CD4-positive, CD25-positive, alpha-beta regulatory T cell (primary cell): ENCODE measurements at regions not wholly inside any gene's neighbourhood (a gene's known extent, or its start where the extent isn't known, plus 50 kb on each side); places are given as distances from the start of the nearest gene placed in this dataset.

ENCODE experiments used
- ATAC-seq, 2 donors: fragments of 150-1000 bp; cut with Tn5 transposase; one replicate each; pipeline ENCODE4 v1.10.0; 2021; ENCODE audit warnings: low read depth in 2 of 2, moderate number of reproducible peaks in 2 of 2, moderate library complexity in 1 of 2
- DNase-seq, 3 donors: peaks; one replicate each; pipeline versions ENCODE4 v3.0.0 to v3.0.0-alpha.2; 2012 to 2022; ENCODE audit warnings: mixed read lengths in 1 of 3
- H3K27ac ChIP-seq: one replicate; pipeline ENCODE4 v1.7.0; 2013; ENCODE audit warnings: mild to moderate bottlenecking, low read length; ENCODE audit not compliant: insufficient read depth, poor library complexity, severe bottlenecking
- H3K27me3 ChIP-seq: one replicate; pipeline ENCODE4 v1.7.0; 2013; ENCODE audit warnings: low read length; ENCODE audit not compliant: control insufficient read depth, insufficient read depth
- H3K36me3 ChIP-seq: one replicate; pipeline ENCODE4 v1.7.0; 2013; ENCODE audit warnings: mild to moderate bottlenecking, low read length, moderate library complexity; ENCODE audit not compliant: control insufficient read depth, insufficient read depth
- H3K4me1 ChIP-seq: 2 replicates; pipeline ENCODE4 v1.7.0; 2013; ENCODE audit warnings: mild to moderate bottlenecking, low read length; ENCODE audit not compliant: insufficient read depth, control insufficient read depth, poor library complexity, severe bottlenecking
- H3K4me3 ChIP-seq: one replicate; pipeline ENCODE4 v1.7.0; 2013; ENCODE audit warnings: low read depth, mild to moderate bottlenecking, low read length, moderate library complexity
- H3K9me3 ChIP-seq, 2 experiments: 1 replicate in 1 of 2; 2 replicates in 1 of 2; pipeline ENCODE4 v1.7.0; 2013; ENCODE audit warnings: low read length in 2 of 2, mild to moderate bottlenecking in 1 of 2, moderate library complexity in 1 of 2; ENCODE audit not compliant: control insufficient read depth in 2 of 2
- H3K27ac Mint-ChIP-seq, 3 donors: one replicate each; pipeline ENCODE4 v1.8.0; 2020 to 2022; ENCODE audit warnings: mild to moderate bottlenecking in 3 of 3, mixed read lengths in 3 of 3, moderate library complexity in 2 of 3
- H3K27me3 Mint-ChIP-seq: one replicate; pipeline ENCODE4 v1.8.0; 2022; ENCODE audit warnings: mild to moderate bottlenecking, mixed read lengths
- H3K36me3 Mint-ChIP-seq: one replicate; pipeline ENCODE4 v1.8.0; 2020; ENCODE audit warnings: mixed read lengths
- H3K4me1 Mint-ChIP-seq, 4 donors: one replicate each; pipeline ENCODE4 v1.8.0; 2020 to 2022; ENCODE audit warnings: mixed read lengths in 4 of 4, mild to moderate bottlenecking in 1 of 4
- H3K4me3 Mint-ChIP-seq, 4 donors: one replicate each; pipeline ENCODE4 v1.8.0; 2020 to 2022; ENCODE audit warnings: mild to moderate bottlenecking in 4 of 4, mixed read lengths in 4 of 4, moderate library complexity in 3 of 4
- H3K9me3 Mint-ChIP-seq, 7 donors: one replicate each; pipeline ENCODE4 v1.8.0; 2020 to 2022; ENCODE audit warnings: mixed read lengths in 7 of 7, mild to moderate bottlenecking in 3 of 7, moderate library complexity in 2 of 7

DNA sequence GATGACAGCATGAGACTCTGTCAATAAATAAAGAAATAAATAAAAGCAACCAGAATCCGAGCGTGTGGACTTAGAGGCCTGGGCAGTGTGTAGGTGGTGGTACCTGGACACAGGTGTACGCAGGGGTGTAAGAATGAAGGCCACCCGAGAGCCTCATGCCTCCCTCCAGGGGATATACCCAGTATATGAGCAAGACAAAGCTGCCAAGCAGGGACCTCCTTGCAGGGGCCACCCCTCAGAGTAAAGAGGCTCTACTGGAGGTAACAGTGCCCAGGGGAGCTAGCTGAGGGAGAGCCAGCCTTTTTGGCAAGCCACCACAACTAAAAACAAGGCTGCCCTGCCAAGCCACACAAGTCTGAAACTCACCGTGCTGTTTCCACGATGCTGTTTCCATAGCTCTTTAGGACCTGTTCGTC lies 179.2 kb upstream of the RAB4A start:
- Mint-ChIP-seq H3K27ac (peak overlapping the region in 1 of 3 donors; percentile 64), H3K4me1 (peaks cover 0 to 7% (median 2%) of the 10 kb centered on the region in 4 donors), H3K9me3 (no peaks in the 10 kb centered on the region), H3K27me3 (peaks cover 11% of the 10 kb centered on the region), H3K36me3 (no peaks in the 10 kb centered on the region), H3K4me3 (no peak overlapping the region)
- Histone ChIP-seq H3K27me3 (peaks cover under 1% of the 10 kb centered on the region), H3K4me3 (no peak overlapping the region), H3K27ac (no peak overlapping the region), H3K9me3 (no peaks in the 10 kb centered on the region), H3K4me1 (no peaks in the 10 kb centered on the region), H3K36me3 (no peaks in the 10 kb centered on the region)
- no peak for DNase-seq
- ATAC-seq: no peak

DNA sequence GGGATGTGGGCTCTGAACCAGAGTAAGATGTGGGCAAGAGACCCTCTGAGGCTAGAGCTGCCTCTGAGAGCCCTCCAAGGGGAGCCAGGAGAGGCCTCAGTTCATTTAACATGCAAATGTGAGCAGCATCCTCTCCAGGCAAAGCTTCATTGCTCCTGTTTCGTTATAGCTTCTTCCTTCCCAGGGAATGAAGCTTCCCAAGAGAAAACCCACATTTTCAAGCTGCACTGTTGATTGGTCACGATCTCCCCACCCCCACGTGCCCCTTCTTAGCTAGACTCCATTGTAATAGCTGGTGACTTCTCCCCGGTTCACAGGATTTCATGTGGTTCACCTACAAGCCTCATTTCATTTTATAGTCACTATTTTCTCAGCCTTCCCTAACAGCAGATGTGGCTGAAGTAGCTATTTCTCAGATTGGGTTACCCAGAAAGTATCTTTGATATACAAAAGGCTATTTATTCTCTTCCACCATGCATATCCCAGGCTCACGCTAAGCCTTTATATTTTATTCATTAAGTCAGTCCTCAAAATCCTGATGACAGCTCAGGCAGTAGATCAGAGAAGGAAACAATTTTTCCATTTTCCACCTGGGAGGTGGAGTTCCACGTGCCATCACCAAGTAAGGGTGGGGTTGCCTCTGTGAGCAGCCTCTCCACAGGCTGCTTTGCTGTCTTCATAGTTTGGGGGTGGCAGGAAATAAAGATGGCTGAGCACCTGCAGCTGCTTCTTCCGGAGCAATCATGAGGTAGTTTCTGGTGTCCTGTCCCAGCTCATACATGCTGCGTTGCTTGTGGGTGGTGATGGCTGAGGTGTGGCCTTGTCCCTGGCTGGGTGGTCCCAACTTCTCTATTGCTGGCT lies 178.3 kb upstream of the RAB4A start:
- peak in 1 of 2 donors; percentile 28 for ATAC-seq

DNA sequence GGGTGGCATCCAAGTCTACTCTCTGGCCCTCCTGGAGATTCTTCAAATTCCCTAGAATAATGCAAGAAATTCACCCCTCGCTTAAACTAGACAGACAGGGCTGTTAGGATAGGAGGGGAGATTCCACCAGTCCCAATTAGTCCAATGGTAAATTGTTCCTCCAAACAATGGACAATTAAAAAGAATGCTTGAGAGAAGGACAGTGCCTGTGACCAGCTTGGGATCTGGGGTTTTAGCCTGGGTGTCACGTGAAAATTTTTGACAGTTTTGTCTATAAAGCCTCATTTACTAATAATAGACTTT lies 177.7 kb upstream of the RAB4A start:
- H3K4me3 Mint-ChIP-seq: no peak overlapping the region
- Histone ChIP-seq H3K4me1 (no peaks in the 10 kb centered on the region), H3K9me3 (no peaks in the 10 kb centered on the region), H3K27me3 (no peaks in the 10 kb centered on the region), H3K27ac (no peak overlapping the region), H3K4me3 (no peak overlapping the region), H3K36me3 (no peaks in the 10 kb centered on the region)
- peaks cover 0 to 7% (median 2%) of the 10 kb centered on the region in 4 donors for H3K4me1 Mint-ChIP-seq
- peaks cover 5% of the 10 kb centered on the region for H3K27me3 Mint-ChIP-seq
- no peaks in the 10 kb centered on the region for H3K36me3 Mint-ChIP-seq
- no peak for DNase-seq
- H3K27ac Mint-ChIP-seq: peak overlapping the region in 2 of 3 donors; percentile 13 to 62
- no peaks in the 10 kb centered on the region for H3K9me3 Mint-ChIP-seq
- ATAC-seq: no peak

More for the DNA sequence above, 178.3 kb upstream of the RAB4A start:
- no peaks in the 10 kb centered on the region for H3K27me3 ChIP-seq
- no peak overlapping the region for H3K27ac ChIP-seq
- Mint-ChIP-seq H3K9me3 (no peaks in the 10 kb centered on the region), H3K27me3 (peaks cover 5% of the 10 kb centered on the region), H3K4me3 (no peak overlapping the region), H3K4me1 (peaks cover 0 to 7% (median 2%) of the 10 kb centered on the region in 4 donors), H3K27ac (peak overlapping the region; percentile 13 to 62 (median 49)), H3K36me3 (no peaks in the 10 kb centered on the region)
- no peaks in the 10 kb centered on the region for H3K4me1 ChIP-seq
- no peak overlapping the region for H3K4me3 ChIP-seq
- peak in 1 of 3 donors; percentile 41 for DNase-seq
- no peaks in the 10 kb centered on the region for H3K36me3 ChIP-seq
- no peaks in the 10 kb centered on the region for H3K9me3 ChIP-seq

DNA sequence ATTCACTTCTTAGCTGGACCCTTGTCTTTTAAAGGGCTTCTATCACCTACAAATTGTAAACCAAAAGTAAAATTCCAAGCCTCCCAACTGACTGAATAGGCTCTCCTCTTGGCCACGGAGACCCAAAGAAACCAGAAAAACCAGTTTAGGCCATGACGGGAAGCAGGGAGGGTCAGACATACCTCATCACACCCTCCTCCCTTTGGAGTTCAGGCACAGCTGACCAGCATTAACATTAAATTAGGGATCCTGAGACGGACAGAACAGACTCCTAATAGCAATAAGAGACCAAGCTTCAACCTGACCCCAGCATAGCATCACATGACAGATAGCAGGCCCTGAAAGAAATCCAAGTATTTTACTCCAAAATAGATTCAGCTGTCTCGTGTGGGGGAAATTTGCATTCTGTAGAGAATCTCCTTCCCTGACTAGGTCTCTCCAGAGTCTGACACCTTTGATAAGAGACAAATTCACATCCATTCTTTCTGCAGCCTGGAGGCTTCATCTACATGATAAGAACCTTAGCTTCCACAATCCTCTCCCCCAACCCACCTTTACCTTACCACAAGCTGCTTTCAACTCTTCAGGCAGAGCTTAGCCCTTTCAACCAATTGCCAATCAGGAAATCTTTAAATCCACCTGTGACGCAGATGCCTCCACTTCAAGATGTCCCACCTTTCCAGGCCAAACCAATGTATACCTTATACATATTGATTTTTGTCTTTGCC lies 177.1 kb upstream of the RAB4A start:
- no peak overlapping the region for H3K27ac ChIP-seq
- ATAC-seq (no peak), DNase-seq (no peak)
- Mint-ChIP-seq H3K4me3 (no peak overlapping the region), H3K9me3 (no peaks in the 10 kb centered on the region), H3K27ac (no peak overlapping the region), H3K27me3 (peaks cover 8% of the 10 kb centered on the region), H3K4me1 (peaks cover 0 to 7% (median 2%) of the 10 kb centered on the region in 4 donors), H3K36me3 (no peaks in the 10 kb centered on the region)
- H3K4me1 ChIP-seq: no peaks in the 10 kb centered on the region
- no peaks in the 10 kb centered on the region for H3K9me3 ChIP-seq
- no peak overlapping the region for H3K4me3 ChIP-seq
- H3K36me3 ChIP-seq: no peaks in the 10 kb centered on the region
- no peaks in the 10 kb centered on the region for H3K27me3 ChIP-seq

DNA sequence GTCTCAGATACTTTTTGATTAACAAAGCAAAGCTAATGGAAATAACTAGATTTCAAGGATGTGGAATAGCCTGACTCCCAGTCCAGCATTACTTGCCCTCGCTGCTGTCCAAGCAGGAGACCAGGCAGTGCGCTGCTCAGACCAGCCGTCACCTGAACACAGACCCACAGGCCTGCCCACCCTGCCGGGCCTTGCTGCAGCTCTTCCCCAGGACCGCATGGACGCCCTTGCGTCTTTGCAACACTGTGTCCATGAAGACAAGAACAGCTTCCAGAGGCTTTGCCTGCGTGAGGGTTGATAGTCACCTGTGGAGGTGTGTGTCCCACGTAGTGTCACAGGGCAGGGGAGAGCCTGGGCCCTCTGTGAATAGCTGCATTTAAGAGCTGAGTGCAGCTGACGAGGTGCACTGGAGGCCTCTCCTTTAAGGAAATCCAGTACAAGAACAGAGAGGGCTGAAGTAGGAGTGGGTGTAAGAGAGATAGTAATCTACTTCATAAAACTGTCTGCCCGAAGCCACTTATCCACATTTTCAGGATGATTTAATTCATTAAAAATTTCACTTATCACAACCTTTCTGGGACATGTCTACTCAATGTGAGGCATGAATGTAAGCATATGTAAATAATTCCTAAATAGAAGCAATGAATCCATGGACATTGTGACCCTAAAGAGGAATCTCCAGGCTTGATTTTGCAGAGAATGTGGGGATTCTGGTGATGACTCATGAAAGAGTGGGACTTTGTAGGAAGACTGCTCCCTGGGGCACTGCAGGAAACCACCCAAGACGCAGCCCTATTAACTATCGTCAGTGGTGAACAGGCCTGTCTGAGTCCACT lies 176.2 kb upstream of the RAB4A start:
- H3K4me1 ChIP-seq: no peaks in the 10 kb centered on the region
- H3K4me3 ChIP-seq: no peak overlapping the region
- H3K27me3 Mint-ChIP-seq: peaks cover 9% of the 10 kb centered on the region
- H3K4me3 Mint-ChIP-seq: no peak overlapping the region
- H3K27ac ChIP-seq: no peak overlapping the region
- no peak overlapping the region for H3K27ac Mint-ChIP-seq
- H3K9me3 ChIP-seq: no peaks in the 10 kb centered on the region
- DNase-seq: no peak
- no peaks in the 10 kb centered on the region for H3K27me3 ChIP-seq
- H3K4me1 Mint-ChIP-seq: peaks cover 0 to 7% (median 2%) of the 10 kb centered on the region in 4 donors
- no peaks in the 10 kb centered on the region for H3K9me3 Mint-ChIP-seq
- no peaks in the 10 kb centered on the region for H3K36me3 Mint-ChIP-seq
- H3K36me3 ChIP-seq: no peaks in the 10 kb centered on the region
- no peak for ATAC-seq

DNA sequence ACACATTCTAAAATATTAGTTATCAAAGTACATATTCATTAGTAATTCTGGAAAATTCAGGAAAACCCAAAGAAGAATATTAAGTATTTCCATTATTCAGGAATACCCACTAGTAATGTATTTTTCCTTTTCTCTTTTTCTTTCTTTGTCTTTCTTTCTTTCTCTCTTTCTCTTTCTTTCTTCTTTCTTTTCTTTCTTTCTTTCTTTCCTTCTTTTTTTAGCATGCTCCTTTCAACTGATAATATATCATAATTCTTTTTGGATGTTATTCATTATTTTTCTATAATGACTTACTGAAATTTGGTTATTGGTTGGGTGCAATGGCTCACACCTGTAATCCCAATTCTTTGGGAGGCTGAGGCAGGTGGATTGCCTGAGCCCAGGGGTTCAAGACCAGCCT lies 175.6 kb upstream of the RAB4A start:
- no peak overlapping the region for H3K27ac Mint-ChIP-seq
- no peaks in the 10 kb centered on the region for H3K9me3 Mint-ChIP-seq
- no peaks in the 10 kb centered on the region for H3K4me1 ChIP-seq
- peaks cover 0 to 7% (median 2%) of the 10 kb centered on the region in 4 donors for H3K4me1 Mint-ChIP-seq
- H3K4me3 Mint-ChIP-seq: no peak overlapping the region
- no peak for ATAC-seq
- H3K36me3 ChIP-seq: no peaks in the 10 kb centered on the region
- no peak for DNase-seq
- no peaks in the 10 kb centered on the region for H3K9me3 ChIP-seq
- no peaks in the 10 kb centered on the region for H3K27me3 ChIP-seq
- peaks cover 9% of the 10 kb centered on the region for H3K27me3 Mint-ChIP-seq
- no peak overlapping the region for H3K4me3 ChIP-seq
- no peak overlapping the region for H3K27ac ChIP-seq
- H3K36me3 Mint-ChIP-seq: no peaks in the 10 kb centered on the region

DNA sequence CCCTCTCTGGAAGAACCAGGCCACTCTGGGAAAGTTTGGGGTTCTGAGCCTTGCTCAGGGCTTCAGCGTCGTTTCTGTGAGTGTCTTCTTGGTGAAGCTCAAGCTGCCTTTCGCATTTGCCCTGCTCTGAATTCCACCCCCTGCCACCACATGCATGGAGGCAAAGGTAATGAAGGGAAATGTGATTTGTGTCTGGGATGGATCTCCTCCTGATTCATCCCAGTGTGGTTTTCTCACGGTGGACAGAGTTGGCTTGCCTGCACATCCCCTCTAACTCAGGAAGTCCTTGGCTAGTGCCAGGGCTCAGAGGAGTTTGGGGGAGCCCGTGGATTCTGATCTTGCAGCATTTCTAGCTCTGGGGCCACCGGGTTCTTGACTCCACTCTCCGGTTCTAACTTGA lies 173.6 kb upstream of the RAB4A start:
- no peaks in the 10 kb centered on the region for H3K9me3 ChIP-seq
- H3K27me3 ChIP-seq: no peaks in the 10 kb centered on the region
- no peak overlapping the region for H3K4me3 ChIP-seq
- H3K36me3 ChIP-seq: no peaks in the 10 kb centered on the region
- Mint-ChIP-seq H3K4me3 (no peak overlapping the region), H3K27me3 (peaks cover 13% of the 10 kb centered on the region), H3K27ac (peak overlapping the region in 1 of 3 donors; percentile 55), H3K4me1 (peaks cover 0 to 7% (median 2%) of the 10 kb centered on the region in 4 donors), H3K9me3 (peaks cover 0 to 1% (median 0%) of the 10 kb centered on the region in 7 donors), H3K36me3 (no peaks in the 10 kb centered on the region)
- ATAC-seq (no peak), DNase-seq (no peak)
- H3K27ac ChIP-seq: no peak overlapping the region
- H3K4me1 ChIP-seq: no peaks in the 10 kb centered on the region
